ENCODE measurements at regions not wholly inside any gene's neighbourhood (a gene's known extent, or its start where the extent isn't known, plus 50 kb on each side); places are given as distances from the start of the nearest gene placed in this dataset. TPM values are rescaled to one million over a fixed set of nuclear protein-coding genes. Genes with fewer than 3 reads are reported as not detected.
"Not testable (repeated sequence)": the region's sequence is repeated elsewhere in the genome, so short reads cannot be mapped to it uniquely, and the experiment has no call there.

- intact Hi-C loops (cut with DNase I), result no loop called here
- DNase-seq (ENCODE audit: low spot score), result no peak
Observed at GRCh38 chrX:123075947-123076561, 108.0 kb upstream of the GRIA3 start.

- no peak for DNase-seq (ENCODE audit: low spot score)
- intact Hi-C loops (cut with DNase I), result no loop called here
Observed at GRCh38 chrX:123077631-123078030, 106.4 kb upstream of the GRIA3 start.

- intact Hi-C loops (cut with DNase I), result no loop called here
- no peak for DNase-seq (ENCODE audit: low spot score)
Observed at GRCh38 chrX:123080065-123080464, 104.0 kb upstream of the GRIA3 start.

GRCh38 chrX:123081776-123082175 is 102.3 kb upstream of the GRIA3 start:
- intact Hi-C loops (cut with DNase I), result no loop called here
- DNase-seq (ENCODE audit: low spot score), result no peak

- no peak for DNase-seq (ENCODE audit: low spot score)
- intact Hi-C loops (cut with DNase I), result no loop called here
Observed at GRCh38 chrX:123083924-123084323, 100.2 kb upstream of the GRIA3 start.

- DNase-seq (ENCODE audit: low spot score), result no peak
- intact Hi-C loops (cut with DNase I), result no loop called here
Observed at GRCh38 chrX:123084797-123085196, 99.3 kb upstream of the GRIA3 start.

GRCh38 chrX:123085311-123085940 is 98.7 kb upstream of the GRIA3 start:
- intact Hi-C loops (cut with DNase I), result no loop called here
- DNase-seq (ENCODE audit: low spot score), result no peak

GRCh38 chrX:123086768-123087167 is 97.3 kb upstream of the GRIA3 start:
- DNase-seq (ENCODE audit: low spot score), result no peak
- intact Hi-C loops (cut with DNase I), result no loop called here

- intact Hi-C loops (cut with DNase I), result no loop called here
- DNase-seq (ENCODE audit: low spot score), result no peak
Observed at GRCh38 chrX:123087326-123087725, 96.8 kb upstream of the GRIA3 start.

- intact Hi-C loops (cut with DNase I), result no loop called here
- no peak for DNase-seq (ENCODE audit: low spot score)
Observed at GRCh38 chrX:123088331-123088730, 95.7 kb upstream of the GRIA3 start.

GRCh38 chrX:123088930-123089329 is 95.1 kb upstream of the GRIA3 start:
- intact Hi-C loops (cut with DNase I), result no loop called here
- DNase-seq (ENCODE audit: low spot score), result no peak

GRCh38 chrX:123093792-123094191 is 90.3 kb upstream of the GRIA3 start:
- no peak for DNase-seq (ENCODE audit: low spot score)
- intact Hi-C loops (cut with DNase I), result no loop called here

- intact Hi-C loops (cut with DNase I), result no loop called here
- DNase-seq (ENCODE audit: low spot score), result no peak
Observed at GRCh38 chrX:123108513-123109427, 75.3 kb upstream of the GRIA3 start.

- intact Hi-C loops (cut with DNase I), result no loop called here
- no peak for DNase-seq (ENCODE audit: low spot score)
Observed at GRCh38 chrX:123121241-123121640, 62.8 kb upstream of the GRIA3 start.

GRCh38 chrX:123129805-123130204 is 54.3 kb upstream of the GRIA3 start:
- DNase-seq (ENCODE audit: low spot score); intact Hi-C loops (cut with DNase I): not testable (repeated sequence)

Small RNA genes in the stretch of these regions (microRNA-seq; reads per million reads assigned to microRNA genes)
- gene MIR3672, result not detected

All from cardiac septum (tissue), 1 donor.